ENCODE measurements at regions not wholly inside any gene's neighbourhood (a gene's known extent, or its start where the extent isn't known, plus 50 kb on each side); places are given as distances from the start of the nearest gene placed in this dataset.

DNA sequence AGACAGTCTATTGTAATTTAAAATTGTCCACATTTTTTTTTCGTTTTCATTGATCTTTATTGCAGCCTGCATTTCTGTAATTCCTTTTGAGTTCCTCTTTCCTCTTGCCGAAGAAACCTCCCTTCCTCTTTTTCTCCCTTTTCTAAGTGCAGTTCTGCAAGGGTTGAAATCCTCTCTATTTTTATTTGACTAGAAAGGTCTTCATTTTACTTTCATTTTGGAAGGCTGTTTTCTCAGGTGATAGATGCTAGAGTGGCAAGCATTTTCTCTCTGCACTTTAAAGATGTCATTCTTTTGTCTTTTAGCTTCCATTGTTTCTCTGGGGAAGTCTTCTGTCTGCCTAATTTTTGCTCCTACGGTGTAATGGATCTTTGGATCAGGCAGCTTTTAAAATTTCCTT is 248.5 kb downstream of the SMARCA2 start:
- no peak for TF ChIP-seq CTCF (IDR thresholded peaks at IDR 0.05)
- TF ChIP-seq POLR2A (IDR thresholded peaks at IDR 0.05) = no peak

All from testis (tissue), 2 donors.